Liver (tissue), 8 donors: ENCODE measurements at regions not wholly inside any gene's neighbourhood (a gene's known extent, or its start where the extent isn't known, plus 50 kb on each side); places are given as distances from the start of the nearest gene placed in this dataset.

Source experiments
- DNase-seq: peaks from one replicate; pipeline ENCODE4 v3.0.0-alpha.2; 2017; ENCODE audit warnings: low spot score
- H3K27ac ChIP-seq, 2 donors: one replicate each; pipeline ENCODE4 v1.7.0; 2013; ENCODE audit warnings: inconsistent platforms in 2 of 2, low read length in 2 of 2, control low read depth in 1 of 2, low read depth in 1 of 2, mild to moderate bottlenecking in 1 of 2
- H3K27me3 ChIP-seq, 4 donors: one replicate each; pipeline versions ENCODE4 v1.6.1 to v1.7.0; 2013; ENCODE audit warnings: low read length in 3 of 4, inconsistent platforms in 1 of 4, mild to moderate bottlenecking in 1 of 4, moderate library complexity in 1 of 4; ENCODE audit not compliant: control insufficient read depth in 4 of 4, insufficient read depth in 4 of 4
- H3K36me3 ChIP-seq, 4 donors: one replicate each; pipeline versions ENCODE4 v1.6.1 to v1.7.0; 2013; ENCODE audit warnings: low read length in 3 of 4, mild to moderate bottlenecking in 3 of 4, low read depth in 1 of 4, moderate library complexity in 1 of 4; ENCODE audit not compliant: control insufficient read depth in 4 of 4, insufficient read depth in 3 of 4
- H3K4me1 ChIP-seq, 4 donors: one replicate each; pipeline versions ENCODE4 v1.6.1 to v1.7.0; 2013; ENCODE audit warnings: low read length in 3 of 4, mild to moderate bottlenecking in 3 of 4, moderate library complexity in 1 of 4; ENCODE audit not compliant: control insufficient read depth in 4 of 4, insufficient read depth in 4 of 4
- H3K4me3 ChIP-seq, 3 donors: one replicate each; pipeline versions ENCODE4 v1.6.1 to v1.7.0; 2013; ENCODE audit warnings: low read length in 3 of 3, control low read depth in 1 of 3, low read depth in 1 of 3, mild to moderate bottlenecking in 1 of 3
- H3K9ac ChIP-seq, 2 donors: one replicate each; pipeline ENCODE4 v1.7.0; 2013; ENCODE audit warnings: low read length in 2 of 2, mild to moderate bottlenecking in 2 of 2, moderate library complexity in 2 of 2, control low read depth in 1 of 2, low read depth in 1 of 2
- H3K9me3 ChIP-seq, 4 donors: one replicate each; pipeline versions ENCODE4 v1.6.1 to v1.7.0; 2013; ENCODE audit warnings: low read length in 3 of 4; ENCODE audit not compliant: control insufficient read depth in 4 of 4
- EGR1 ChIP-seq, 2 donors: IDR thresholded peaks; 2 replicates each; pipeline ENCODE4 v1.6.1; 2016 to 2018; ENCODE audit warnings: antibody characterized with exemption in 2 of 2, low read depth in 2 of 2
- FOXA1 ChIP-seq: IDR thresholded peaks from 2 replicates; pipeline ENCODE4 v1.6.1; 2016; ENCODE audit warnings: antibody characterized with exemption
- FOXA2 ChIP-seq: IDR thresholded peaks from 2 replicates; pipeline ENCODE4 v1.6.1; 2016; ENCODE audit warnings: antibody characterized with exemption
- GABPA ChIP-seq, 2 donors: IDR thresholded peaks in 1 of 2; conservative IDR thresholded peaks in 1 of 2; 2 replicates each; pipeline ENCODE4 v1.6.1; 2016; ENCODE audit warnings: antibody characterized with exemption in 2 of 2, mild to moderate bottlenecking in 1 of 2, moderate library complexity in 1 of 2
- HNF4A ChIP-seq, 2 donors: conservative IDR thresholded peaks; 2 replicates each; pipeline ENCODE4 v1.6.1; 2016; ENCODE audit warnings: antibody characterized with exemption in 2 of 2, mild to moderate bottlenecking in 2 of 2
- HNF4G ChIP-seq: IDR thresholded peaks from 2 replicates; pipeline ENCODE4 v1.6.1; 2016; ENCODE audit warnings: antibody characterized with exemption
- JUND ChIP-seq, 2 donors: IDR thresholded peaks; 2 replicates each; pipeline ENCODE4 v1.6.1; 2016; ENCODE audit warnings: antibody characterized with exemption in 2 of 2
- NR2F2 ChIP-seq: IDR thresholded peaks from 2 replicates; pipeline ENCODE4 v1.6.1; 2016; ENCODE audit warnings: antibody characterized with exemption
- RAD21 ChIP-seq, 2 donors: IDR thresholded peaks; 2 replicates each; pipeline ENCODE4 v1.6.1; 2016; ENCODE audit warnings: antibody characterized with exemption in 2 of 2, mild to moderate bottlenecking in 2 of 2
- RXRA ChIP-seq, 2 donors: IDR thresholded peaks; 2 replicates each; pipeline ENCODE4 v1.6.1; 2017 to 2018; ENCODE audit warnings: antibody characterized with exemption in 2 of 2, mild to moderate bottlenecking in 1 of 2
- SP1 ChIP-seq: IDR thresholded peaks from 2 replicates; pipeline ENCODE4 v1.6.1; 2018; ENCODE audit warnings: antibody characterized with exemption, mild to moderate bottlenecking
- TAF1 ChIP-seq: conservative IDR thresholded peaks from 2 replicates; pipeline ENCODE4 v1.6.1; 2016; ENCODE audit warnings: antibody characterized with exemption, mild to moderate bottlenecking
- YY1 ChIP-seq: IDR thresholded peaks from 2 replicates; pipeline ENCODE4 v1.6.1; 2016; ENCODE audit warnings: antibody characterized with exemption, mild to moderate bottlenecking
- WGBS: extraction: QIAGEN DNeasy Blood & Tissue Kit; methylation state at CpG from one replicate; pipeline ENCODE4 v1.1.7; 2013; 5-methylcytosine and 5-hydroxymethylcytosine counted together
- TF ChIP-seq, protein P1 (sequence below): fragments of 150-350 bp; IDR thresholded peaks from 2 replicates; pipeline ENCODE4 v1.5.1; 2017; ENCODE audit warnings: improper control_type of control experiment, low read depth, low read length; ENCODE audit not compliant: missing input control
- TF ChIP-seq, protein P2 (sequence below): IDR thresholded peaks from 2 replicates; pipeline ENCODE4 v1.6.1; 2016; ENCODE audit warnings: antibody characterized with exemption
- TF ChIP-seq, protein P3 (sequence below): IDR thresholded peaks from 2 replicates; pipeline ENCODE4 v1.6.1; 2016; ENCODE audit warnings: antibody characterized with exemption
- TF ChIP-seq, protein P4 (sequence below): IDR thresholded peaks from 2 replicates; pipeline ENCODE4 v1.6.1; 2016; ENCODE audit warnings: antibody characterized with exemption
- TF ChIP-seq, protein P5 (sequence below): IDR thresholded peaks from 2 replicates; pipeline ENCODE4 v1.6.1; 2016; ENCODE audit warnings: antibody characterized with exemption, mild to moderate bottlenecking
- donor health status: healthy.
- donor health status: healthy.
- donor health status: healthy.
- donor health status: healthy.
- donor health status: healthy.

DNA sequence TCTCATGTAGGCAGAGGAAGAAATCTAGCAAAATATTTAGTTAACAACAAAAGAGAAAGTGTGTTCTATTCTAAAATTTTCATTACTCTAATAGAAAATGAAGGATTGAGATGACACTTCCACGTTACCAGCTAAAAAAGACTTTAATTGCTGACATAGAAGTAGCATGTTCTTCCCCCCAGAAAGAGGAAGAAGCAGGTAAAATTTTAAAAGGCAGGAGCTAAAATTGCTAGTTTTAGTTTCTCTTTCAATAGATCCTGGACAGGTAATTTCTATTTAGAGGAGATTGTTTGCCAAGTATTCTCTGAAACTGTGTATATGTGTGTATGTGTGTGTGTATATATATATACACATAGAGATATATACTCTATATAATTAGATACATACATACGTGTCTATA, 248.1 kb upstream of the FMN2 start:
- Histone ChIP-seq H3K27ac (no peak overlapping the region), H3K9me3 (peaks cover 0 to 1% (median 0%) of the 10 kb centered on the region in 4 donors), H3K4me3 (no peak overlapping the region), H3K27me3 (no peaks in the 10 kb centered on the region), H3K9ac (no peak overlapping the region), H3K4me1 (no peaks in the 10 kb centered on the region), H3K36me3 (no peaks in the 10 kb centered on the region)
- TF ChIP-seq, protein P1, sequence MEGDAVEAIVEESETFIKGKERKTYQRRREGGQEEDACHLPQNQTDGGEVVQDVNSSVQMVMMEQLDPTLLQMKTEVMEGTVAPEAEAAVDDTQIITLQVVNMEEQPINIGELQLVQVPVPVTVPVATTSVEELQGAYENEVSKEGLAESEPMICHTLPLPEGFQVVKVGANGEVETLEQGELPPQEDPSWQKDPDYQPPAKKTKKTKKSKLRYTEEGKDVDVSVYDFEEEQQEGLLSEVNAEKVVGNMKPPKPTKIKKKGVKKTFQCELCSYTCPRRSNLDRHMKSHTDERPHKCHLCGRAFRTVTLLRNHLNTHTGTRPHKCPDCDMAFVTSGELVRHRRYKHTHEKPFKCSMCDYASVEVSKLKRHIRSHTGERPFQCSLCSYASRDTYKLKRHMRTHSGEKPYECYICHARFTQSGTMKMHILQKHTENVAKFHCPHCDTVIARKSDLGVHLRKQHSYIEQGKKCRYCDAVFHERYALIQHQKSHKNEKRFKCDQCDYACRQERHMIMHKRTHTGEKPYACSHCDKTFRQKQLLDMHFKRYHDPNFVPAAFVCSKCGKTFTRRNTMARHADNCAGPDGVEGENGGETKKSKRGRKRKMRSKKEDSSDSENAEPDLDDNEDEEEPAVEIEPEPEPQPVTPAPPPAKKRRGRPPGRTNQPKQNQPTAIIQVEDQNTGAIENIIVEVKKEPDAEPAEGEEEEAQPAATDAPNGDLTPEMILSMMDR, result no peak
- no peak for TF ChIP-seq SP1
- TF ChIP-seq YY1, result no peak
- TF ChIP-seq FOXA1, result no peak
- no peak for TF ChIP-seq FOXA2
- no peak for TF ChIP-seq EGR1 (IDR thresholded peaks at IDR 0.05; ENCODE audit: low read depth in 2 of 2)
- TF ChIP-seq, protein P2, sequence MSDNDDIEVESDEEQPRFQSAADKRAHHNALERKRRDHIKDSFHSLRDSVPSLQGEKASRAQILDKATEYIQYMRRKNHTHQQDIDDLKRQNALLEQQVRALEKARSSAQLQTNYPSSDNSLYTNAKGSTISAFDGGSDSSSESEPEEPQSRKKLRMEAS, result no peak
- no peak for TF ChIP-seq RXRA (IDR thresholded peaks at IDR 0.05)
- TF ChIP-seq, protein P3, sequence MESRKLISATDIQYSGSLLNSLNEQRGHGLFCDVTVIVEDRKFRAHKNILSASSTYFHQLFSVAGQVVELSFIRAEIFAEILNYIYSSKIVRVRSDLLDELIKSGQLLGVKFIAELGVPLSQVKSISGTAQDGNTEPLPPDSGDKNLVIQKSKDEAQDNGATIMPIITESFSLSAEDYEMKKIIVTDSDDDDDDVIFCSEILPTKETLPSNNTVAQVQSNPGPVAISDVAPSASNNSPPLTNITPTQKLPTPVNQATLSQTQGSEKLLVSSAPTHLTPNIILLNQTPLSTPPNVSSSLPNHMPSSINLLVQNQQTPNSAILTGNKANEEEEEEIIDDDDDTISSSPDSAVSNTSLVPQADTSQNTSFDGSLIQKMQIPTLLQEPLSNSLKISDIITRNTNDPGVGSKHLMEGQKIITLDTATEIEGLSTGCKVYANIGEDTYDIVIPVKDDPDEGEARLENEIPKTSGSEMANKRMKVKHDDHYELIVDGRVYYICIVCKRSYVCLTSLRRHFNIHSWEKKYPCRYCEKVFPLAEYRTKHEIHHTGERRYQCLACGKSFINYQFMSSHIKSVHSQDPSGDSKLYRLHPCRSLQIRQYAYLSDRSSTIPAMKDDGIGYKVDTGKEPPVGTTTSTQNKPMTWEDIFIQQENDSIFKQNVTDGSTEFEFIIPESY, result no peak
- no peak for TF ChIP-seq RAD21 (IDR thresholded peaks at IDR 0.05)
- no peak for TF ChIP-seq NR2F2
- TF ChIP-seq GABPA (IDR thresholded peaks at IDR 0.05 in 1 of 2, conservative IDR thresholded peaks at IDR 0.05 in 1 of 2), result no peak
- no peak for TF ChIP-seq HNF4A (conservative IDR thresholded peaks at IDR 0.05)
- no peak for TF ChIP-seq JUND (IDR thresholded peaks at IDR 0.05)
- TF ChIP-seq, protein P4, sequence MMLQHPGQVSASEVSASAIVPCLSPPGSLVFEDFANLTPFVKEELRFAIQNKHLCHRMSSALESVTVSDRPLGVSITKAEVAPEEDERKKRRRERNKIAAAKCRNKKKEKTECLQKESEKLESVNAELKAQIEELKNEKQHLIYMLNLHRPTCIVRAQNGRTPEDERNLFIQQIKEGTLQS, result no peak
- TF ChIP-seq, protein P5, sequence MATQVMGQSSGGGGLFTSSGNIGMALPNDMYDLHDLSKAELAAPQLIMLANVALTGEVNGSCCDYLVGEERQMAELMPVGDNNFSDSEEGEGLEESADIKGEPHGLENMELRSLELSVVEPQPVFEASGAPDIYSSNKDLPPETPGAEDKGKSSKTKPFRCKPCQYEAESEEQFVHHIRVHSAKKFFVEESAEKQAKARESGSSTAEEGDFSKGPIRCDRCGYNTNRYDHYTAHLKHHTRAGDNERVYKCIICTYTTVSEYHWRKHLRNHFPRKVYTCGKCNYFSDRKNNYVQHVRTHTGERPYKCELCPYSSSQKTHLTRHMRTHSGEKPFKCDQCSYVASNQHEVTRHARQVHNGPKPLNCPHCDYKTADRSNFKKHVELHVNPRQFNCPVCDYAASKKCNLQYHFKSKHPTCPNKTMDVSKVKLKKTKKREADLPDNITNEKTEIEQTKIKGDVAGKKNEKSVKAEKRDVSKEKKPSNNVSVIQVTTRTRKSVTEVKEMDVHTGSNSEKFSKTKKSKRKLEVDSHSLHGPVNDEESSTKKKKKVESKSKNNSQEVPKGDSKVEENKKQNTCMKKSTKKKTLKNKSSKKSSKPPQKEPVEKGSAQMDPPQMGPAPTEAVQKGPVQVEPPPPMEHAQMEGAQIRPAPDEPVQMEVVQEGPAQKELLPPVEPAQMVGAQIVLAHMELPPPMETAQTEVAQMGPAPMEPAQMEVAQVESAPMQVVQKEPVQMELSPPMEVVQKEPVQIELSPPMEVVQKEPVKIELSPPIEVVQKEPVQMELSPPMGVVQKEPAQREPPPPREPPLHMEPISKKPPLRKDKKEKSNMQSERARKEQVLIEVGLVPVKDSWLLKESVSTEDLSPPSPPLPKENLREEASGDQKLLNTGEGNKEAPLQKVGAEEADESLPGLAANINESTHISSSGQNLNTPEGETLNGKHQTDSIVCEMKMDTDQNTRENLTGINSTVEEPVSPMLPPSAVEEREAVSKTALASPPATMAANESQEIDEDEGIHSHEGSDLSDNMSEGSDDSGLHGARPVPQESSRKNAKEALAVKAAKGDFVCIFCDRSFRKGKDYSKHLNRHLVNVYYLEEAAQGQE, result no peak
- WGBS, result 73% methylated on average over 2 of the region's 2 CpGs
- DNase-seq, result no peak

DNA sequence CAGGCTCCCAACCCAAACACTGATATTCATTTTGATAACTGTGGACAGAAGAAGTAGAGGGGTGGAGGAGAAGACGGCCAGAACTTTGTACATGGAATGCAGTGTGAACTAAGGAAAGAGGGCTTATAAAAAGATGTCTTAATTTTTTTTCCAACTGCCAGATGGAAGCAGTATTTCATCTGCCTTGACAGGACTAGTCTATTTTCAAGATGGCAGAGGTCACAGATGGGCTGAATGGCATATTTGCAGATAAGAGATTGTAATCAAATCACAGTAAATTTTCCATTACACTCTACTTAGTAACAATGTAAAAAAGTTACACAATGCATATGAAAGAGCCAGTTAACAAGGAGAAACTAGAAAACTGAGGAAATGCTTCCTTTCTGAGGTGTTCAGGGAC, 246.8 kb upstream of the FMN2 start:
- no peak for TF ChIP-seq EGR1 (IDR thresholded peaks at IDR 0.05; ENCODE audit: low read depth in 2 of 2)
- TF ChIP-seq, protein P1, result no peak
- TF ChIP-seq, protein P3, result no peak
- no peak for TF ChIP-seq YY1
- no peak for TF ChIP-seq HNF4G
- TF ChIP-seq, protein P2, result no peak
- TF ChIP-seq FOXA2, result no peak
- no peak for TF ChIP-seq NR2F2
- no peak for TF ChIP-seq SP1
- TF ChIP-seq TAF1, result no peak
- TF ChIP-seq GABPA (IDR thresholded peaks at IDR 0.05 in 1 of 2, conservative IDR thresholded peaks at IDR 0.05 in 1 of 2), result no peak
- TF ChIP-seq JUND (IDR thresholded peaks at IDR 0.05), result no peak
- no peak for TF ChIP-seq RAD21 (IDR thresholded peaks at IDR 0.05)
- TF ChIP-seq RXRA (IDR thresholded peaks at IDR 0.05), result no peak
- TF ChIP-seq, protein P4, result no peak
- TF ChIP-seq FOXA1, result no peak
- Histone ChIP-seq H3K27me3 (no peaks in the 10 kb centered on the region), H3K4me3 (no peak overlapping the region), H3K4me1 (no peaks in the 10 kb centered on the region), H3K9ac (no peak overlapping the region), H3K36me3 (no peaks in the 10 kb centered on the region), H3K27ac (no peak overlapping the region), H3K9me3 (peaks cover 0 to 1% (median 0%) of the 10 kb centered on the region in 4 donors)
- 77% methylated on average over 1 of the region's 1 CpG for WGBS
- no peak for DNase-seq
